Pancreas (tissue), 10 donors: ENCODE measurements at regions not wholly inside any gene's neighbourhood (a gene's known extent, or its start where the extent isn't known, plus 50 kb on each side); places are given as distances from the start of the nearest gene placed in this dataset.

Source experiments
- ATAC-seq, 4 donors: fragments of 200-7000 bp; cut with Tn5 transposase; one replicate each; pipeline versions ENCODE4 v1.8.0 to v1.9.1; 2020; ENCODE audit warnings: mild to moderate bottlenecking in 4 of 4, moderate library complexity in 4 of 4
- DNase-seq, 6 donors: peaks; one replicate each; pipeline ENCODE4 v3.0.0-alpha.2; 2020
- FAIRE-seq: peaks from 2 replicates; lab custom pipeline; 2012; peaks lifted over from hg19 to GRCh38; lab: Jason Lieb, UNC
- H3K27ac ChIP-seq, 4 donors: fragments of 200-600 bp; sonication (generic); 1 replicate in 3 of 4; 2 replicates in 1 of 4; pipeline versions ENCODE4 v1.5.0 to v1.8.0; 2020
- H3K27me3 ChIP-seq, 4 donors: fragments of 200-600 bp; one replicate each; pipeline ENCODE4 v1.8.0; 2021
- H3K36me3 ChIP-seq, 3 donors: fragments of 200-600 bp; sonication (generic) in 1 of 3; one replicate each; pipeline versions ENCODE4 v1.5.0 to v1.8.0; 2020 to 2021
- H3K4me1 ChIP-seq, 3 donors: fragments of 200-600 bp; one replicate each; pipeline ENCODE4 v1.8.0; 2021
- H3K4me3 ChIP-seq, 4 donors: fragments of 200-600 bp; sonication (generic) in 2 of 4; one replicate each; pipeline versions ENCODE4 v1.5.0 to v1.8.0; 2020 to 2021
- H3K9me3 ChIP-seq, 4 donors: fragments of 200-600 bp; one replicate each; pipeline ENCODE4 v1.8.0; 2021
- WGBS, 2 donors: extraction: QIAGEN DNeasy Blood & Tissue Kit; methylation state at CpG; one replicate each; pipeline ENCODE4 v1.1.7; 2013; 5-methylcytosine and 5-hydroxymethylcytosine counted together
- intact Hi-C, 3 donors: fragments of 100-400 bp; cut with DNase I; formaldehyde crosslinking; loops; one replicate each; pipeline versions ENCODE4 v1.11.1 to v1.14.2; 2022
- TF ChIP-seq, protein P1 (sequence below), 4 donors: fragments of 200-600 bp; sonication (generic) in 3 of 4; IDR thresholded peaks; one replicate each; pipeline versions ENCODE4 v1.5.0 to v1.8.0; 2021; ENCODE audit warnings: antibody characterized with exemption in 4 of 4
- donor health status: healthy with polysubstance abuse.
- donor health status: DM: no; HTN: no; CAD: no; lungs with moderate emphysema.
- donor health status: DM: no; HTN: no; CAD: no.
- donor health status: control.
- donor health status: control.
- donor health status: Bipolar disorder and iron deficiency.
- donor health status: DM: yes; HTN: yes; CAD: no.
- donor health status: DM: no; HTN: no; CAD: no.
- donor health status: DM: no; HTN: no; CAD: no.
- donor health status: DM: yes; HTN: yes; CAD: no.

DNA sequence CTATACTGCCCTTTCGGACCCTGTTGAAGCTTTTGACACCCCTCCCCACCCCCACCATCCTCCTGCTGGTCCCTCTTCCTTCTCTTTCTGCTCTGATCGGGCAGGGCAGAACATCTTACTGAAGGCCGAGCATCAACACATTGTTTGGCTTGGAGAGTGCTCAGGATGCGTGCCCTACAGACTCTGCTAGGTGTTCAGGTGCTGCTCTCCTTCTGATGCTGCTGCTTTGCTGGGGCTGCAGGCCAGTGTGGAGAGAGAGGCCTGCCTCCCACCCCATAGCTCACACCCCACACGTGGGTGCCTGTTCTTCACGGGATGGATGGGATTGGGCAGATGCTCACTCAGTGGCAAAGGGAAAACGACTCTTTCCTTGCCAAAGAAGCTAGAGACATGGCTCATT lies 89.8 kb upstream of the ONECUT1 start:
- TF ChIP-seq, protein P1, sequence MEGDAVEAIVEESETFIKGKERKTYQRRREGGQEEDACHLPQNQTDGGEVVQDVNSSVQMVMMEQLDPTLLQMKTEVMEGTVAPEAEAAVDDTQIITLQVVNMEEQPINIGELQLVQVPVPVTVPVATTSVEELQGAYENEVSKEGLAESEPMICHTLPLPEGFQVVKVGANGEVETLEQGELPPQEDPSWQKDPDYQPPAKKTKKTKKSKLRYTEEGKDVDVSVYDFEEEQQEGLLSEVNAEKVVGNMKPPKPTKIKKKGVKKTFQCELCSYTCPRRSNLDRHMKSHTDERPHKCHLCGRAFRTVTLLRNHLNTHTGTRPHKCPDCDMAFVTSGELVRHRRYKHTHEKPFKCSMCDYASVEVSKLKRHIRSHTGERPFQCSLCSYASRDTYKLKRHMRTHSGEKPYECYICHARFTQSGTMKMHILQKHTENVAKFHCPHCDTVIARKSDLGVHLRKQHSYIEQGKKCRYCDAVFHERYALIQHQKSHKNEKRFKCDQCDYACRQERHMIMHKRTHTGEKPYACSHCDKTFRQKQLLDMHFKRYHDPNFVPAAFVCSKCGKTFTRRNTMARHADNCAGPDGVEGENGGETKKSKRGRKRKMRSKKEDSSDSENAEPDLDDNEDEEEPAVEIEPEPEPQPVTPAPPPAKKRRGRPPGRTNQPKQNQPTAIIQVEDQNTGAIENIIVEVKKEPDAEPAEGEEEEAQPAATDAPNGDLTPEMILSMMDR (IDR thresholded peaks at IDR 0.05): no peak
- DNase-seq: no peak
- Histone ChIP-seq H3K4me3 (no peak overlapping the region), H3K9me3 (no peaks in the 10 kb centered on the region), H3K27me3 (no peaks in the 10 kb centered on the region), H3K4me1 (no peaks in the 10 kb centered on the region), H3K36me3 (no peaks in the 10 kb centered on the region), H3K27ac (no peak overlapping the region)
- FAIRE-seq: no peak
- intact Hi-C loops: no loop called here
- ATAC-seq: no peak
- WGBS, 2 donors: 80 to 87% methylated on average over 7 of the region's 7 CpGs

DNA sequence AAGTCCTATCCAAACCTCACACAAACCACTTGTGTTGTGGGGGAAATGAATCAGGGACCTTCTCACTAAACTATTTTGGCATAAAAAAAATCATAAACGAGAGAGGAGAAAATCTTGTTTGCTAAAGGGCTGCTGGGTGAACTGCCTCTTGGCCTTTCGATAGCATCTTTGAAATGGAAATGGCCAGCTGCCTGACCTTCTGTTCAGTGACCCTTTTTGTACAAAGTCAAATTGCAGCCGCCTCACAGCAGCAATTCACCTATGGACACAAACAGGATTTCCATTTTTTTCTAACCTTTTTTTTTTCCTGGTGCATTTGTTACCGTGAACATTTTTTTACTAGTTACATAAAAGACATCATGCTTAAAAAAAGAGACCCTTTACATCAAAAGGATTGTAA lies 89.0 kb upstream of the ONECUT1 start:
- FAIRE-seq (no peak), ATAC-seq (no peak), DNase-seq (no peak)
- WGBS, 2 donors: 76 to 77% methylated on average over 4 of the region's 4 CpGs
- TF ChIP-seq, protein P1 (IDR thresholded peaks at IDR 0.05): no peak
- intact Hi-C loops: no loop called here
- H3K27me3 ChIP-seq: no peaks in the 10 kb centered on the region
- H3K27ac ChIP-seq: no peak overlapping the region
- H3K9me3 ChIP-seq: no peaks in the 10 kb centered on the region
- no peaks in the 10 kb centered on the region for H3K36me3 ChIP-seq
- H3K4me3 ChIP-seq: no peak overlapping the region
- no peaks in the 10 kb centered on the region for H3K4me1 ChIP-seq

DNA sequence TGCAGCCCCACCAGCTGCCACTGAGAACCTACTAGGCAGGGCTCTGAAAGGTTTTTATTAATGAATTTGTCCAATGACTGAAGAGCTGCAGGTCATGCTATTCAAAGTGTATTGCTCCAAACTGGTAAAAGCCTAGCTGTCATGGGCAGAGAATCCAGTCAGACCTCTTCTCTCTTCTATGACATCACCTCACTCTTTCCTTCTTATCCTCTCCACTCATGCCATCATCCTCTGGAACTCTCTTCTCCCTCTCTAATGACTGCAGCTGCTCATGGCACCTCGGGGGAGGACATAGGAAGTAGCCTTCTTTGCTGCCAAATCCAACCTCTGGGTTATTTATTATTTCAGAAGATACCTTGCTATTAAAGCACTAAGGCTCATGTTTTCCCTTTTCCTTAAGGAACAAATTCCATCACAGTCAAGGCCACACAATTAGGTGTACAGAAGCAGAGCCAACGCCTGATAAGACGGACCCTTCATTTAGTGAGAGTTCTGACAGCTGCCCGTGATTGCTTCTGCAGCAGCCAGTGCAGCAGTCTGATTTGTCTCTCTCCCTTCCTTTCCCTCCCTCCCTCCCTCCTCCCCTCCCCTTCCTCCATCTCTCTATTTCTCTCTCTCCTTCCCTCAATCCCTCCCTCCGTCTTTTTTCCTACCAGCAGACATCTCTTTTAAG lies 87.0 kb upstream of the ONECUT1 start:
- ATAC-seq (peak in 2 of 4 donors; percentile 61 to 64), DNase-seq (no peak), FAIRE-seq (no peak)
- intact Hi-C loops: no loop called here
- 23 to 39% methylated on average over 5 of the region's 5 CpGs for WGBS, 2 donors
- Histone ChIP-seq H3K9me3 (no peaks in the 10 kb centered on the region), H3K36me3 (no peaks in the 10 kb centered on the region), H3K27ac (no peak overlapping the region), H3K4me1 (peaks cover 0 to 12% (median 11%) of the 10 kb centered on the region in 3 donors), H3K4me3 (no peak overlapping the region), H3K27me3 (no peaks in the 10 kb centered on the region)
- TF ChIP-seq, protein P1 (IDR thresholded peaks at IDR 0.05): no peak

DNA sequence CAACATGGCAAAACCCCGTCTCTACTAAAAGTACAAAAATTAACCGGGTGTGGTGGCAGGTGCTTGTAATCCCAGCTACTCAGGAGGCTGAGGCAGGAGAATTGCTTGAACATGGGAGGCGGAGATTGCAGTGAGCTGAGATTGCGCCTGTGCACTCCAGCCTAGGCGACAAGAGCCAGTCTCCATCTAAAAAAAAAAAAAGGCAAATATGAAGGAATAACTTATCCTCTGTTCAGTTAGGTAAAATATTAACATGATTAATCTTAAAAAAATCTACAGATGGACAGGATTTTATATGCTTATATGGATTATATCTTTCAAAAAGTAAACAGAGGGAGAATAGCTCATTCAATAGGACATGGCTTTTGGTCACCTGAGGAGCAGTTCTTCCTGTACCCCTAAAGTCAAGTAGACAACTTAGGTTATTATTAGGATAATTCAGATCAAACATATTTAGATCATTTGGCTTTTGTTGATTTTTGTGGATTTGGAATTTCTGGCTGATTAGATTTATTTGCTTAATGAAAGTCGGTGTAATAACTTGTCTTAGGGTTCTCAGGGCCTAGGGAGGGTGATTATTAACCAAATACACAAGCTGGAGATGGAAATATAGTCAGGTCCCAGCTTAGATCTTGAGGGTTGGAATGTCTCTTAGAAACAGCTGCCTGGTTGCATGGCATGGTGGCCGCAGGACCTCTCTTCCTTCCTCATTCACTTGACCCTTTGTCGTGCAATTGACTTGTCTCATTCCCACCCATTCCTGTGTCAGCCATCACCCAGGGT lies 82.1 kb upstream of the ONECUT1 start:
- H3K27ac ChIP-seq: no peak overlapping the region
- ATAC-seq (peak in 3 of 4 donors; percentile 57 to 83 (median 65)), DNase-seq (no peak), FAIRE-seq (no peak)
- intact Hi-C loops: no loop called here
- H3K4me1 ChIP-seq: peaks cover 0 to 19% (median 15%) of the 10 kb centered on the region in 3 donors
- H3K4me3 ChIP-seq: no peak overlapping the region
- TF ChIP-seq, protein P1 (IDR thresholded peaks at IDR 0.05): no peak
- no peaks in the 10 kb centered on the region for H3K27me3 ChIP-seq
- H3K9me3 ChIP-seq: no peaks in the 10 kb centered on the region
- no peaks in the 10 kb centered on the region for H3K36me3 ChIP-seq
- 47 to 59% methylated on average over 8 of the region's 8 CpGs for WGBS, 2 donors

DNA sequence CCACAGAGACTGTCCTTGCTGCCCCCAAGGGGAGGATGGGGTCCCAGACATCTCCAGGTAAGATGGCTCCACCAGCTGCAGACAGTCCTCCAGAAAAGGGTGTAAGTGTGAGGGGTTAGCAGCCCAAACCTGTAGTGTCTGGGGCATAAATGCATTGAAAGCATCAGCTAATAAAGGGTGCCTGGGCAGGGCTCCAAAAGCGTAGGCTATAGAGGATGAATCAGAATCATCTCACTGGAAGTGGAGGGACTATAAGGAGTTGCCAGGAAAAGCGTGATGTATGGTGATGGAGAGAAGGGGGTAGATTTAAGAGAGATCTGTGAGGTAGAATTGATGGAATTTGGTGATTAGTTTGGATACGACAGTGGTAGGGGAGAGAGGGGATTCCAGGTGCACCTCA lies 79.9 kb upstream of the ONECUT1 start:
- peaks cover 0 to 19% (median 15%) of the 10 kb centered on the region in 3 donors for H3K4me1 ChIP-seq
- no peaks in the 10 kb centered on the region for H3K36me3 ChIP-seq
- ATAC-seq (no peak), FAIRE-seq (no peak), DNase-seq (no peak)
- no peaks in the 10 kb centered on the region for H3K27me3 ChIP-seq
- H3K4me3 ChIP-seq: no peak overlapping the region
- intact Hi-C loops: no loop called here
- H3K27ac ChIP-seq: no peak overlapping the region
- H3K9me3 ChIP-seq: no peaks in the 10 kb centered on the region
- TF ChIP-seq, protein P1 (IDR thresholded peaks at IDR 0.05): no peak
- WGBS, 2 donors: 90% methylated on average over 3 of the region's 3 CpGs
